ENCODE measurements at regions not wholly inside any gene's neighbourhood (a gene's known extent, or its start where the extent isn't known, plus 50 kb on each side); places are given as distances from the start of the nearest gene placed in this dataset.

- H3K36me3 ChIP-seq (replicated peaks; ENCODE audit: insufficient read depth, low read depth), result no peaks in the 10 kb centered on the region
- H3K27ac ChIP-seq, result no peak overlapping the region
- H3K9me3 ChIP-seq (ENCODE audit: low read depth), result no peaks in the 10 kb centered on the region
- TF ChIP-seq EZH2 (IDR thresholded peaks at IDR 0.05; ENCODE audit: borderline replicate concordance) (no peak), EZH2phosphoT487 (IDR thresholded peaks at IDR 0.05; ENCODE audit: low read depth, severe bottlenecking, unreplicated experiment) (no peak), CTCF (IDR thresholded peaks at IDR 0.05; ENCODE audit: poor library complexity) (no peak)
- H4K20me1 ChIP-seq (ENCODE audit: insufficient read depth, poor library complexity, severe bottlenecking), result no peaks in the 10 kb centered on the region
- H3K4me2 ChIP-seq, result no peak overlapping the region
- peaks cover 8% of the 10 kb centered on the region for H3K4me1 ChIP-seq (ENCODE audit: insufficient read depth)
- H3K9me2 ChIP-seq (replicated peaks; ENCODE audit: insufficient read depth), result no peaks in the 10 kb centered on the region
- no peak overlapping the region for H2AFZ ChIP-seq
- DNase-seq (ENCODE audit: low spot score), result no peak
- H3K79me2 ChIP-seq, result no peaks in the 10 kb centered on the region
- 60% methylated on average over 4 of the region's 4 CpGs for WGBS (ENCODE audit: low lambda C conversion rate, missing lambda C conversion rate)
- no peak overlapping the region for H3K4me3 ChIP-seq
- H3K27me3 ChIP-seq, result no peaks in the 10 kb centered on the region
Measured at GRCh38 chr16:76947749-76948148, 243.2 kb upstream of the MON1B start.

- H3K79me2 ChIP-seq, result no peaks in the 10 kb centered on the region
- H3K4me2 ChIP-seq, result no peak overlapping the region
- no peak overlapping the region for H2AFZ ChIP-seq
- no peaks in the 10 kb centered on the region for H4K20me1 ChIP-seq (ENCODE audit: insufficient read depth, poor library complexity, severe bottlenecking)
- DNase-seq (ENCODE audit: low spot score), result no peak
- H3K27me3 ChIP-seq, result no peaks in the 10 kb centered on the region
- no peaks in the 10 kb centered on the region for H3K36me3 ChIP-seq (replicated peaks; ENCODE audit: insufficient read depth, low read depth)
- TF ChIP-seq CTCF (IDR thresholded peaks at IDR 0.05; ENCODE audit: poor library complexity) (no peak), EZH2phosphoT487 (IDR thresholded peaks at IDR 0.05; ENCODE audit: low read depth, severe bottlenecking, unreplicated experiment) (no peak), EZH2 (IDR thresholded peaks at IDR 0.05; ENCODE audit: borderline replicate concordance) (no peak)
- WGBS (ENCODE audit: low lambda C conversion rate, missing lambda C conversion rate), result 93% methylated on average over 5 of the region's 5 CpGs
- H3K9me3 ChIP-seq (ENCODE audit: low read depth), result no peaks in the 10 kb centered on the region
- no peaks in the 10 kb centered on the region for H3K4me1 ChIP-seq (ENCODE audit: insufficient read depth)
- H3K27ac ChIP-seq, result no peak overlapping the region
- no peaks in the 10 kb centered on the region for H3K9me2 ChIP-seq (replicated peaks; ENCODE audit: insufficient read depth)
- H3K4me3 ChIP-seq, result no peak overlapping the region
Measured at GRCh38 chr16:76955629-76956028, 235.4 kb upstream of the MON1B start.

GRCh38 chr16:76956394-76956793 lies 234.6 kb upstream of the MON1B start:
- no peak for DNase-seq (ENCODE audit: low spot score)
- Histone ChIP-seq H3K4me3 (no peak overlapping the region), H3K9me3 (ENCODE audit: low read depth) (no peaks in the 10 kb centered on the region), H3K9me2 (replicated peaks; ENCODE audit: insufficient read depth) (no peaks in the 10 kb centered on the region), H2AFZ (no peak overlapping the region), H3K79me2 (no peaks in the 10 kb centered on the region), H3K27ac (no peak overlapping the region), H3K4me2 (no peak overlapping the region), H3K36me3 (replicated peaks; ENCODE audit: insufficient read depth, low read depth) (no peaks in the 10 kb centered on the region), H4K20me1 (ENCODE audit: insufficient read depth, poor library complexity, severe bottlenecking) (no peaks in the 10 kb centered on the region), H3K27me3 (no peaks in the 10 kb centered on the region), H3K4me1 (ENCODE audit: insufficient read depth) (no peaks in the 10 kb centered on the region)
- WGBS (ENCODE audit: low lambda C conversion rate, missing lambda C conversion rate), result 73% methylated on average over 6 of the region's 6 CpGs
- no peak for TF ChIP-seq EZH2 (IDR thresholded peaks at IDR 0.05; ENCODE audit: borderline replicate concordance)
- no peak for TF ChIP-seq EZH2phosphoT487 (IDR thresholded peaks at IDR 0.05; ENCODE audit: low read depth, severe bottlenecking, unreplicated experiment)
- no peak for TF ChIP-seq CTCF (IDR thresholded peaks at IDR 0.05; ENCODE audit: poor library complexity)

GRCh38 chr16:76956841-76957240 lies 234.1 kb upstream of the MON1B start:
- Histone ChIP-seq H3K4me2 (no peak overlapping the region), H3K36me3 (replicated peaks; ENCODE audit: insufficient read depth, low read depth) (no peaks in the 10 kb centered on the region), H3K4me1 (ENCODE audit: insufficient read depth) (no peaks in the 10 kb centered on the region), H3K9me3 (ENCODE audit: low read depth) (no peaks in the 10 kb centered on the region), H3K79me2 (no peaks in the 10 kb centered on the region), H4K20me1 (ENCODE audit: insufficient read depth, poor library complexity, severe bottlenecking) (no peaks in the 10 kb centered on the region), H3K9me2 (replicated peaks; ENCODE audit: insufficient read depth) (no peaks in the 10 kb centered on the region), H3K27me3 (no peaks in the 10 kb centered on the region), H2AFZ (no peak overlapping the region), H3K27ac (no peak overlapping the region), H3K4me3 (no peak overlapping the region)
- TF ChIP-seq EZH2phosphoT487 (IDR thresholded peaks at IDR 0.05; ENCODE audit: low read depth, severe bottlenecking, unreplicated experiment), result no peak
- TF ChIP-seq CTCF (IDR thresholded peaks at IDR 0.05; ENCODE audit: poor library complexity), result no peak
- no peak for TF ChIP-seq EZH2 (IDR thresholded peaks at IDR 0.05; ENCODE audit: borderline replicate concordance)
- WGBS (ENCODE audit: low lambda C conversion rate, missing lambda C conversion rate), result 48% methylated on average over 2 of the region's 2 CpGs
- no peak for DNase-seq (ENCODE audit: low spot score)

All from hepatocyte (in vitro differentiated cells).